GM12864 (cell line): ENCODE measurements at regions not wholly inside any gene's neighbourhood (a gene's known extent, or its start where the extent isn't known, plus 50 kb on each side); places are given as distances from the start of the nearest gene placed in this dataset.

ENCODE experiments used
- DNase-seq: peaks from one replicate; pipeline ENCODE4 v3.0.0-alpha.2; 2011; ENCODE audit warnings: low read depth
- H3K4me3 ChIP-seq: 2 replicates; pipeline ENCODE4 v1.5.1; 2011; ENCODE audit warnings: mild to moderate bottlenecking, low read depth, low read length, control low read depth
- CTCF ChIP-seq: IDR thresholded peaks from 2 replicates; pipeline ENCODE4 v1.5.1; 2011; ENCODE audit warnings: low read depth, mild to moderate bottlenecking, moderate library complexity, low read length, control low read depth, inconsistent platforms; ENCODE audit errors: missing control alignments

GRCh38 chr9:89890326-89890980 lies 285.6 kb downstream of the GADD45G start:
- TF ChIP-seq CTCF: no peak
- no peak for DNase-seq
- no peak overlapping the region for H3K4me3 ChIP-seq

GRCh38 chr9:89891221-89891590 lies 286.4 kb downstream of the GADD45G start:
- no peak overlapping the region for H3K4me3 ChIP-seq
- DNase-seq: no peak
- TF ChIP-seq CTCF: no peak

GRCh38 chr9:89891591-89892304 lies 286.9 kb downstream of the GADD45G start:
- DNase-seq: no peak
- no peak overlapping the region for H3K4me3 ChIP-seq

GRCh38 chr9:89892920-89893319 lies 288.1 kb downstream of the GADD45G start:
- no peak for DNase-seq
- TF ChIP-seq CTCF: no peak
- no peak overlapping the region for H3K4me3 ChIP-seq

More at GRCh38 chr9:89891591-89892304, 286.9 kb downstream of the GADD45G start:
- no peak for TF ChIP-seq CTCF

GRCh38 chr9:89893886-89894285 lies 289.1 kb downstream of the GADD45G start:
- DNase-seq: no peak
- H3K4me3 ChIP-seq: no peak overlapping the region
- TF ChIP-seq CTCF: no peak

GRCh38 chr9:89896806-89897340 lies 292.1 kb downstream of the GADD45G start:
- no peak for TF ChIP-seq CTCF
- no peak for DNase-seq
- H3K4me3 ChIP-seq: no peak overlapping the region
